ENCODE measurements at regions not wholly inside any gene's neighbourhood (a gene's known extent, or its start where the extent isn't known, plus 50 kb on each side); places are given as distances from the start of the nearest gene placed in this dataset.

DNA sequence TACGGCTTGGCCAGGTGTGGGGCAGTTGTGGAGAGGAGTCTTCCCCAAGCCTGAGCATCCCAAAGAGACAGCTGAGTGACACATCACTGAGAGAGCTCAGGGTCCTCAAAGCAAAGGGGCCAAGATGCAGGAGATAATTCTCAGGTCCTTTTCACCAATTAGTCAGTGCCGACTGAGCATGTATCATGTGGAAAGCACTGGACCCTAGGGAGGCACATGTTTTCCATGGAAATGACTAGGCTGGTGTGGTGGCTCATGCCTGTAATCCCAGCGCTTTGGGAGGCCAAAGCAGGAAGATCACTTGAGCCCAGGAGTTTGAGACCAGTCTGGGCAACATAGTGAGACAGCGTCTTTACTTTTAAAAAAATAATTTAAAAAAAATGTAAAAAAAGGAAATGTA lies 67.3 kb upstream of the PRPS1 start:
- no peak for DNase-seq (ENCODE audit: low read depth)

DNA sequence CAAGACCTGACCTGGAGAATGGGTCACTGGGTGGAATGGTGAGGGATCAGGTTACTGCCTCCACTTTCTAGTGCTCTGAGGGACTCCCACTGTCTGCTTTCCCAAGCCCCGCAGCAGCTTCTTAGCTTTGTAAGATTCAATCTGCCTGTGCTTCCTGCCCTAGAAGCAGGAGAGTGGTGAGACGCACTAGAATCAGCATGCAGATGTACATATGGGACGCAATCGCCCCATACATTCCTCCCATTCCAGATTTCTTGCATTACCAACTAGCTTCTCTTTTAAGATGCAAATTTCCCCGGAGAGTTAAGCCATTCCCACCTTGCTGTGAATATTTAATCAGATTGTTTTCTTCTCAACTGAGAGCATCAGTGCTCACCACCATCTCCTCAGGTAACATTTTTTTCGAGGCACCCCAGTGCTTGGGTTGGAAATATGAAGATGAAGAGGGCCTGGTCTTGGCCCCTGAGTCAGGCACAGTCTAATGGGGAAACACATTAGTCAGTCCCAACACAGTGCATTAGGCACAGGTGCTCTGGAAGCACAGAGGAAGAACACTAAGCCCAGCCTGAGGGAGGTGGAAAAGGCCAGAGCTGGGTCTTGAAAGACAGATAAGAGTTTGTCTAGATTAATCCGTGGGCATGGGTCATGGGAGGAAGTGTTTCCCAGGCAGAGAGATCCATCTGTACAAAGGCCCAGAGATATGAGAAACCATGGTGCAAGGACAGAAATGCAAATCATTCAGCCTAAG lies 66.7 kb upstream of the PRPS1 start:
- DNase-seq (ENCODE audit: low read depth) = no peak

DNA sequence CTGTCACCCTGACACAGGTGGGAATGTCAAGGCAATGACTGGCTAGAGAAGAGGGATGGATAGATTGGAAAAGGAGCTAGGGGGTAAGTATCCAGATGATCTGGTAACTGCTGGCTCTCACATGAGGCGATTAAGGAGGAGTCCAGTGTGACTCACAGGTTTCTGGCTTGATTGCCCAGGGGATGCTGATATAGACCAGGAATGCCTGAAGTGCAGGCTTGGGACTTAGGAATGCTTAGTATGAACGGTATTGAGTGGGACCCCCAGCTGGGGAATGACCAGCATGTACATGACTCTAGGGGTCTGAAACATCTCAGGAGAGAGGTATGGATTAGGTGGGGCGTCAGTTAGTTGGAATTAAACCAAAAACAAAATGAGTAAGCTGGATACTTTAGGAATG lies 65.8 kb upstream of the PRPS1 start:
- peak; percentile 57 for DNase-seq (ENCODE audit: low read depth)

DNA sequence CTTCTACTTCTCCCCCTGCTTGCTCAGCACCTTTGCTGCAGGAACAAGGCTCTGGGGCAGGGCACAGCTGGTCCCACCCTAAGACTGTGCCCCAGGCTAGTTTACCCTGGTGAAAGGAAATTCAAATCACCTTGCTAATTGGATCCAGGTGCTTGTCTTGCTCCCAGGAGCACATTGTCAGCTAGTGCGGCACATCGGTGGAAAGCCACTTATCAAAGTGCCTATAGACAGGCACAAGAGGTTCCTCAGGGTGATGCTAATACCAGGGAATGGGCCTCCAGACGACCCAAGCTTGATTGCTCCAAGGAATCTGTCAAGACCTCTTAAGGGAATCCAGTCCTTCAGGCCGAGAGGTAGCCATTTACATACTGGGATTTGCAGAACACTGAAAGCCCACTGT lies 64.5 kb upstream of the PRPS1 start:
- DNase-seq (ENCODE audit: low read depth) = no peak

DNA sequence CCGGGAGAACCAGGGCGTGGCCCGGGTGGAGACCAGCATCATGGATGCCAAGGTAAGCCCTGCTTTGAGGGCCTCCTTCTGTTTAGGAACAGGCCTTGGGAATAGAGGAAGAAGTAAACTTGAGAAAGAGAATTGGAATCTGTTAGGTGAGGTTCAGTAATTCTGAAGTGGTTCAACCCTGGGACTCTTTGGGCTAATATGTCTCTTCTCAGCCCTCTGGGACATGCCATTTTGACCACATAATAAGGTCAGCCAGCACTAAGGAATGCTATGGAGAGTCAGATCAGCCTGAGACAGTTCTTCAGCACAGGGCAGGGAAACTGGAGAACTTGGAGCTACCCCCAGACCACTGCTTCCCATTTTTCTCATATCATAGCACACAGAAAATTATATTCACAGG lies 63.3 kb upstream of the PRPS1 start:
- DNase-seq (ENCODE audit: low read depth) = no peak

DNA sequence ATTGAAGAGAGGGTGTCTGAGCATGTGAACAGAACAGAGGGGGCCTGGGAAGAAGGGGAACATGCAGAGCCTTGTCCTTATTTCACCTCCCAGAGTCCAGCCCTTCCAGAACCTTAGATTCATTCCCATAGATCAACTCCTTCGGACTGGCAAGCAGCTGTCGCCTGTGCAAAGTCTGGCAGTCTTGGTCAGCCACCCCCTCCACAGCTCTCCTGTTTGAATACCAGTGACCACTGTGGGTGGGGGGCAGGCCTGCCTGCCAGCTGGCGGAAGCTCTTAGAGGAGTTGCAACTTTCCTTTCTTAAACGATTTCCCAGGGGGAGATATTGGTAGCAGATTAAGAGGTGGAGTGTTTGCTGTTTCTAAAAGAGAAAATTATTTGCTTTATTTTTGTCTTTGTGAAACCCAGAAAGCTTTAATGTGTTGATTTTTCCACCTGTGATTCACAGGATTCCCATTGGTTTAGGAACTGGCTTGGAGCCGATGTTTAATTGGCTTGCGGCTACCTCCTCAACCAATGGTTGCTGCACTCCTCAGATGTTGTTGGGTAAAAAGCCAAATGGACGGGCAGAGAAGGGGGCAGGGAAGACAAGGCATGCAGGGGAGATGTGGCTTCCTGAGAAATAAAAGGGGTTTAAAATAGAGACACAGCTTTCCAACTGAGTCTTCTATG lies 62.2 kb upstream of the PRPS1 start:
- DNase-seq (ENCODE audit: low read depth) = no peak

DNA sequence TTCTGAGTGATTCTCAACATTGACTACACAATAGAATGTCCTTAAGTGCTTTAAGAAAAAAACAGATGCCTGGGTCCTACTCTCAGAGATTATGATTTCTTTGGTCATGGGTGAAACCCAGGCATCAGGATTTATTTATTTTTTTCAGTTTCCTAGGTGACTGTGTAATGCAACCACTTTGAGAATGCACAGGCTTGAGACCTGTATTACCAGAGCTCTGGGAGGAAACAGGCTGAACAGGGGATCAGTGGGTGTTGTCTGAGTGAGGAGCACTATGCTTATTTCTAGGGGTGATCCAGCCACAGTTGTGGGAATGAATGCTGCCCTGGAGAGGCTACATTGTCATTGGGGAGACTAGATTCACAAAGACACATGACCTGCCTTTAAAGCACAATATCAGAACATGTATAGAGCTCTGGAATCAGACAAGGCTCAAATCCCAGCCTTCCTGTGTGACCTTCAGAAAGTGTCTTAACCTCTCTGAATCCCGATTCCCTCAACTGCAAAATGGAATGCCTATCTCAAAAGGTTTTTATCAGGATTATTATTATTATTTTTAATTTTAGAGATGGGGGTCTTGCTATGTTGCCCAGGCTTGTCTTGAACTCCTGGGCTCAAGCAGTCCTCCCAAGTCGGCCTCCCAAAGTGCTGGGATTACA lies 61.6 kb upstream of the PRPS1 start:
- DNase-seq (ENCODE audit: low read depth) = no peak

DNA sequence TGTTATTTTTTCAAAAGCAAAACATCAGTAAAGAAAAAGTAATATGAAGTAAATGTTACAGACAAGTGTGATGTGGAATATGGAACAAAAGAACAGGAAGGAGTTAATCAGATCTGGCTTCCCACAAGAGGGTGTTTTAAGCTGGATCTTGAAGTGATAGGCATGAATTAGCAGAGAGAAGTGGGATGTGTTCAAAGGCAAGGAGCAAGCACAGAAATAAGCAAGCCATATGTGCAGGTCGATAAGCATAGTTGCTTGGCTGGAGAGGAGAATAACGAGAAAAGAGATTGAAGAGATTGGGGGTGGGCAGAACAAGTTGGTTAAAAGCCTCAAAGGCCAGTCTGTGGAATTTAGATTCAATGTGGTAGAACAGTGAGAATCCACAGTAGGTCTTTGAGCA lies 60.9 kb upstream of the PRPS1 start:
- no peak for DNase-seq (ENCODE audit: low read depth)

DNA sequence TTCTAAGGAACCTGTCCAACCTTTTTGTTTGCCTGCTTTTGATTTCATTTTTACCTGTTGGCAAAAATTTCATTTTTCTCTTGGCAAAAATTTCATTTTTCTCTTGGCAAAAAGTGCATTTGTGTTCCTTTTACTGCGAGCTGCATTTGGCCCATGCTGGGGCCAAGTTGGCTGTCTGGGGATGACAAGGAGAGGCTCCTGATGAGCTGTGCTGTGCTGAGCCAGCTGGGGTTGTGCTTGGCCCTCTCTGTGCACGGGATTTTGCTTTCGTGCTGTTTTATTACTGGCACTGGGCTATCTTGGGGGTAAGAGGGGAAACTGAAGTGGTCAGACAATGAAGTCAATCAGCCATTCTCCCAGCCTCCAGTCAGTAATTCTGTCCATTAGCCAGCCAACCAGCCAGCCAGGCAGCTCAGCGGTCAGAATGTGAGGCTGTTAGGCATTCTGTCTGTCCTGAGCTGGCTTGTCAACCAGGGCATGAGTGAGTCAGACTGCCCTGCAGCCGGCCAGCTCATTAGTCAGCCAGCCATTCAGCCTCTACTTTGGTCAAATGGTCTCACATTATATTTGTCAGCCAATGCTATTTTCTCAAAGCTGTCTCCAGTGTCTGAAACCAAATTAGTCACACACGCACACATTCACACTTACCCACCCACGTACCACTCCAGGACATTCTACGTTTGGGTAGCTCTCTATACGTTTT lies 56.9 kb upstream of the PRPS1 start:
- DNase-seq (ENCODE audit: low read depth) = peak; percentile 77

DNA sequence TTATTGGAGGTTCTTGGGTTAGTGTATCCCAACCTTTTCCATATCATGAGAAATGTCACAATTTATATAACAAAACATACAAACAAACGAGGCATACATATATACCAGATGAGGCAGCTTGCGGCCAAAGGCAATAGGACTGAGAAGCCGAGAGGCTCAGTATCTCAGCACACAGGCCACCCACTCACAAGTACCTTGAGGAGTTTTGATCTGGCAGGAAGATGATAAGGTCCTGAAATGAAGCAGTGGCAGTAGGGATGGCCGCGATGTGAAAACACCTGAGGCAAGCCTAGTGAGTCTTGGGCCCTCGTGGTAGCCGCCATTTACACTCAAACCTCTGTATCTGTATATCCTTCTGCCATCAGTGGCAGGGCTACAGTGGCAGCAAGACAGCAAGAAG lies 55.3 kb upstream of the PRPS1 start:
- DNase-seq (ENCODE audit: low read depth) = no peak

DNA sequence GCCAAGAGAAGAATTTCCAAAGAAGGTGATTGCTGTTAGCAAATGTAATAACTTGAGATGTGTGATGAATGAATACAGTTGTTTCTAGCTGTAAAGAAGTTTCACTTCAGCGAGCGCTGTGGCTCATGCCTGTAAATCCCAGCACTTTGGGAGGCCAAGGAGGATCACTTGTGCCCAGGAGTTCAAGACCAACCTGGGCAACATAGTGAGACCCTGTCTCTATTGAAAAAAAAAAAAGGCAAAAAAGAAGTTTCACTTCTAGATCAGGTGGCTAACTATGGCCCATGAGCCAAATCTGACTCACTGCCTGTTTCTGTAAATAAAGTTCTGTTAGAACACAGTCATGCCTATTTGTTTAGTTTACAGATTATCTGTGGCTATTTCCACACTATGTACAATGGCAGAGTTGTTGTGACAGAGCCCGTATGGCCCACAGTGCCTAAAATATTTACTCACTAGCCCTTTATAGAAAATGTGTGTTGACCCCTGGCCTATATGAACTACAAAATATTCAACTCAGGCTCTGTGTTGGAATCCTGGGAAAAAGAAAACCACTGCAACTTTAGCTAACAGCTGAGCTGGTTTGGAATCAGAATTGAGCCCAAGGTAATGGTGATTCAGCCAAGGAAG lies 54.1 kb upstream of the PRPS1 start:
- no peak for DNase-seq (ENCODE audit: low read depth)

DNA sequence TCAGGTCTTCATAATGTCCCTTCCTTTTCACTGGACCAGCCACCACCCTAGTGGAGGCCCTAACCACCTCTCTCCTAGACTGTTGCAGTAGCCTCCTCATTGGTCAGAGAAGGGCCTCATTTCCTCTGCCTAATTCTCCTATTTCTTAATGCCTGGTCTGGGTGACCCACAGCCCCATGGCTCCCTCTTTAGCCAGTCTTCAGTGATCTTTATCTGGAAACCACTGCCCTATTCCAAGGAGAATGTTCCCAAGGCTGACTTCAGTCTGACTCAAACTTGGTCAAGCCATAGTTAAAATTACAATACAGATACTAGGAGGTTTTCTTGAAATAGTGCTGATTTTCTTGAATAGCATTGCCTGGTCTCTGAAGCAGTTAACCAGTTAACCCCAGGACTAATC lies 53.6 kb upstream of the PRPS1 start:
- DNase-seq (ENCODE audit: low read depth) = no peak

DNA sequence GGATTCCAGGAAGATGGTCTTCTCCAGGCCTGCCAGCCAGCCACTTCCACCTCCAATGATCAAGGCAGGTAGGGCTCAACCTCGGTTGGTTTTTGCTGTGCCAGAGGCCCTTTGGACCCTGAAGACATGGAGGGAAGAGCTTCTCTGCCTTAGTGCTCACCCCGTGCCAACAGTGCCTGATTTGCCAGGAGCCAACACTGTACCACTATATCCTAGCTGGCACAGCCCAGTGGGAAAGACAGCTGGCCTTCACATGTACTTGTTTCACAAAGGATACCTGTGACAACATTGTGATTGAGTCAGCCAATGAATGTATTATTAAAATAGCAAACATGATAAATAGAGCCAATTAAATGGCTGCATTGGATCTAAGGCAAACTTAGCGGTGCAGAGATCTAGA lies 51.9 kb upstream of the PRPS1 start:
- no peak for DNase-seq (ENCODE audit: low read depth)

DNA sequence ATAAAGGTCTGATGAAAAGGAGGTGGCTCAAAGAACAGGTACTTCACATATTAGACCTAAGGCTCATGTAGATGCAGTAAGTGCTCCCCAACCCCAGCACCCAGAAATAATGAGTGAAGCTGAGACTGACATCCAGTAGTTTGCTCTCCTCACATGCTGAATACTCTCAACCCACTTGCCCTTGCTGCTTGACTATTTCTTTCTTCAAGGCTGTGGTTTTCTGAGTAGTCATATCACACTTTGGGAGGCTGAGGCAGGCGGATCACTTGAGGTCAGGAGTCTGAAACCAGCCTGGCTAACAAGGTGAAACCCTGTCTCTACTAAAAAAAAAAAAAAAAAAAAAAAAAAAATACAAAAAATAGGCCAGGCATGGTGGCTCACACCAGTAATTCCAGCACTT lies 51.5 kb upstream of the PRPS1 start:
- no peak for DNase-seq (ENCODE audit: low read depth)

DNA sequence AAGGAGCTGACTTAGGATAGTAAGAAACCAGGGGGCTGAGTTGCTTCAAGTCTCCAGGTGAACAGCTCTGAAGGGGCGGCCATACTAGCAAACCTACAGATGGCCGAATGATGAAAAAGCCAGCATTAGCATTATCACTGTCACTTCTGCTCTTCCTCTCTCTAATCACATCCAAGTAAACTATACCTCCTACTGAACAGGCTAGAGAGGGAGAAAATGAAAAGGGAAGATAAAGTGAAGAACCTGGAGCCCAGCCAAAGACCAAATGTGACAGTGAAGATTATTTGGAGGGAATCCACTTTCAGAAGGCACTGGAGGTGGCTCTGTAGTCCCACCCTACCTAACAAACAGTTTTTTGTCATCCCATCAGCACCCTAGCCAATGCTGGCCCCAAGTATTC lies 50.4 kb upstream of the PRPS1 start:
- no peak for DNase-seq (ENCODE audit: low read depth)
